ENCODE measurements at regions not wholly inside any gene's neighbourhood (a gene's known extent, or its start where the extent isn't known, plus 50 kb on each side); places are given as distances from the start of the nearest gene placed in this dataset.

- DNase-seq (ENCODE audit: low spot score), result peak; percentile 69
- CTCF ChIA-PET, result interaction anchor here (0.6 kb wide), 3 partner anchors 236 to 1208 kb away, joined by 3 to 4 read pairs (median 3); no protein-coding TSS in a partner anchor
Observed at GRCh38 chr1:218711884-218712674, 366.9 kb downstream of the TGFB2 start.

GRCh38 chr1:218712677-218713076, 367.5 kb downstream of the TGFB2 start:
- POLR2A ChIA-PET (ENCODE audit: low non-redundant PET), result no interaction called here
- no peak for TF ChIP-seq CTCF (conservative IDR thresholded peaks at IDR 0.05; ENCODE audit: low read depth)
- CTCF ChIA-PET, result interaction anchor here (0.6 kb wide), 3 partner anchors 236 to 1207 kb away, joined by 3 to 4 read pairs (median 3); no protein-coding TSS in a partner anchor
- H3K27ac ChIP-seq, result peak overlapping the region; percentile 82
- DNase-seq (ENCODE audit: low spot score), result no peak

More at GRCh38 chr1:218711884-218712674, 366.9 kb downstream of the TGFB2 start:
- peak overlapping the region; percentile 82 for H3K27ac ChIP-seq
- TF ChIP-seq CTCF (conservative IDR thresholded peaks at IDR 0.05; ENCODE audit: low read depth), result no peak
- POLR2A ChIA-PET (ENCODE audit: low non-redundant PET), result no interaction called here

- no peak overlapping the region for H3K27ac ChIP-seq
- TF ChIP-seq CTCF (conservative IDR thresholded peaks at IDR 0.05; ENCODE audit: low read depth), result no peak
- CTCF ChIA-PET, result no interaction called here
- POLR2A ChIA-PET (ENCODE audit: low non-redundant PET), result no interaction called here
- DNase-seq (ENCODE audit: low spot score), result no peak
Observed at GRCh38 chr1:218715961-218716669, 371.0 kb downstream of the TGFB2 start.

GRCh38 chr1:218717575-218717974, 372.4 kb downstream of the TGFB2 start:
- no peak overlapping the region for H3K27ac ChIP-seq
- no peak for TF ChIP-seq CTCF (conservative IDR thresholded peaks at IDR 0.05; ENCODE audit: low read depth)
- POLR2A ChIA-PET (ENCODE audit: low non-redundant PET), result no interaction called here
- CTCF ChIA-PET, result no interaction called here
- no peak for DNase-seq (ENCODE audit: low spot score)

- CTCF ChIA-PET, result no interaction called here
- DNase-seq (ENCODE audit: low spot score), result no peak
- POLR2A ChIA-PET (ENCODE audit: low non-redundant PET), result no interaction called here
- H3K27ac ChIP-seq, result no peak overlapping the region
- no peak for TF ChIP-seq CTCF (conservative IDR thresholded peaks at IDR 0.05; ENCODE audit: low read depth)
Observed at GRCh38 chr1:218718206-218718605, 373.1 kb downstream of the TGFB2 start.

GRCh38 chr1:218718977-218719376, 373.8 kb downstream of the TGFB2 start:
- DNase-seq (ENCODE audit: low spot score), result no peak
- POLR2A ChIA-PET (ENCODE audit: low non-redundant PET), result no interaction called here
- H3K27ac ChIP-seq, result no peak overlapping the region
- CTCF ChIA-PET, result no interaction called here
- TF ChIP-seq CTCF (conservative IDR thresholded peaks at IDR 0.05; ENCODE audit: low read depth), result no peak
